ENCODE measurements at regions not wholly inside any gene's neighbourhood (a gene's known extent, or its start where the extent isn't known, plus 50 kb on each side); places are given as distances from the start of the nearest gene placed in this dataset.

- Mint-ChIP-seq H3K36me3 (ENCODE audit: low read depth) (no peaks in the 10 kb centered on the region), H3K27me3 (ENCODE audit: insufficient read depth, low read depth, poor library complexity) (no peaks in the 10 kb centered on the region), H3K9me3 (no peaks in the 10 kb centered on the region), H3K4me3 (no peak overlapping the region), H3K4me1 (no peaks in the 10 kb centered on the region), H3K27ac (no peak overlapping the region)
- Histone ChIP-seq H3K36me3 (ENCODE audit: insufficient read depth) (no peaks in the 10 kb centered on the region), H3K9me2 (ENCODE audit: insufficient read depth) (no peaks in the 10 kb centered on the region), H3F3A (replicated peaks; ENCODE audit: low read depth) (no peaks in the 10 kb centered on the region), H3K4me1 (ENCODE audit: insufficient read depth) (no peaks in the 10 kb centered on the region), H3K27ac (ENCODE audit: low read depth) (no peak overlapping the region), H3K79me2 (replicated peaks; ENCODE audit: insufficient read depth) (no peaks in the 10 kb centered on the region), H4K20me1 (replicated peaks; ENCODE audit: insufficient read depth) (no peaks in the 10 kb centered on the region), H3K4me2 (no peak overlapping the region), H3K4me3 (no peak overlapping the region), H2AFZ (no peak overlapping the region), H3K27me3 (ENCODE audit: insufficient read depth) (no peaks in the 10 kb centered on the region)
- ATAC-seq: no peak
- no peak for TF ChIP-seq CREB1 (CRISPR knock-in tag; IDR thresholded peaks at IDR 0.05; ENCODE audit: low read depth)
- no peak for TF ChIP-seq EZH2 (IDR thresholded peaks at IDR 0.05; ENCODE audit: low read depth, unreplicated experiment)
- TF ChIP-seq NANOG (IDR thresholded peaks at IDR 0.05; ENCODE audit: borderline replicate concordance): no peak
- TF ChIP-seq EZH2phosphoT487 (IDR thresholded peaks at IDR 0.05; ENCODE audit: unreplicated experiment): no peak
- TF ChIP-seq, protein P1, sequence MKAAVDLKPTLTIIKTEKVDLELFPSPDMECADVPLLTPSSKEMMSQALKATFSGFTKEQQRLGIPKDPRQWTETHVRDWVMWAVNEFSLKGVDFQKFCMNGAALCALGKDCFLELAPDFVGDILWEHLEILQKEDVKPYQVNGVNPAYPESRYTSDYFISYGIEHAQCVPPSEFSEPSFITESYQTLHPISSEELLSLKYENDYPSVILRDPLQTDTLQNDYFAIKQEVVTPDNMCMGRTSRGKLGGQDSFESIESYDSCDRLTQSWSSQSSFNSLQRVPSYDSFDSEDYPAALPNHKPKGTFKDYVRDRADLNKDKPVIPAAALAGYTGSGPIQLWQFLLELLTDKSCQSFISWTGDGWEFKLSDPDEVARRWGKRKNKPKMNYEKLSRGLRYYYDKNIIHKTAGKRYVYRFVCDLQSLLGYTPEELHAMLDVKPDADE (IDR thresholded peaks at IDR 0.05): no peak
- TF ChIP-seq ZNF331 (CRISPR knock-in tag; IDR thresholded peaks at IDR 0.05; ENCODE audit: low read depth): no peak
- TF ChIP-seq STAT1 (IDR thresholded peaks at IDR 0.05; ENCODE audit: unreplicated experiment): no peak
- TF ChIP-seq CTCF (conservative IDR thresholded peaks at IDR 0.05; ENCODE audit: low read depth in 2 of 2): no peak
- no peak for TF ChIP-seq POLR2AphosphoS5 (IDR thresholded peaks at IDR 0.05; ENCODE audit: low read depth)
- no peak for TF ChIP-seq ZNF462 (CRISPR knock-in tag; IDR thresholded peaks at IDR 0.05)
- TF ChIP-seq REST (IDR thresholded peaks at IDR 0.05; ENCODE audit: unreplicated experiment): no peak
- TF ChIP-seq ZNF114 (CRISPR knock-in tag; IDR thresholded peaks at IDR 0.05): no peak
- TF ChIP-seq JUNB (IDR thresholded peaks at IDR 0.05; ENCODE audit: unreplicated experiment): no peak
- DNase-seq (ENCODE audit: low spot score): no peak
Measured at GRCh38 chr2:151186011-151186410, 75.7 kb downstream of the RBM43 start.

Measured in GM23338 (cell line).